PFSK-1 (cell line): ENCODE measurements at regions not wholly inside any gene's neighbourhood (a gene's known extent, or its start where the extent isn't known, plus 50 kb on each side); places are given as distances from the start of the nearest gene placed in this dataset.

Experiments
- FOXP2 ChIP-seq: optimal IDR thresholded peaks from 2 replicates; pipeline ENCODE3; 2011; ENCODE audit warnings: borderline replicate concordance, control low read depth, inconsistent platforms; ENCODE audit not compliant: insufficient read depth; ENCODE audit errors: extremely low read length, extremely low read depth
- POLR2AphosphoS5 ChIP-seq: IDR thresholded peaks from 2 replicates; pipeline ENCODE4 v1.6.1; 2012; ENCODE audit warnings: low read depth, mild to moderate bottlenecking, control low read depth, low read length, moderate library complexity
- SIN3A ChIP-seq: IDR thresholded peaks from 2 replicates; pipeline ENCODE4 v1.6.1; 2012; ENCODE audit warnings: mild to moderate bottlenecking, low read length, moderate library complexity, borderline replicate concordance; ENCODE audit not compliant: insufficient read depth
- TAF1 ChIP-seq: IDR thresholded peaks from 2 replicates; pipeline ENCODE4 v1.6.1; 2012; ENCODE audit warnings: low read length, control low read depth, borderline replicate concordance; ENCODE audit not compliant: insufficient read depth
- TF ChIP-seq, protein P1 (sequence below), 2 experiments: IDR thresholded peaks; 2 replicates each; pipeline versions ENCODE4 v1.6.1 to v1.8.0; 2011 to 2012; ENCODE audit warnings: low read depth in 2 of 2, low read length in 2 of 2, control low read depth in 1 of 2, inconsistent platforms in 1 of 2, mild to moderate bottlenecking in 1 of 2, moderate library complexity in 1 of 2; ENCODE audit not compliant: insufficient read depth in 1 of 2

DNA sequence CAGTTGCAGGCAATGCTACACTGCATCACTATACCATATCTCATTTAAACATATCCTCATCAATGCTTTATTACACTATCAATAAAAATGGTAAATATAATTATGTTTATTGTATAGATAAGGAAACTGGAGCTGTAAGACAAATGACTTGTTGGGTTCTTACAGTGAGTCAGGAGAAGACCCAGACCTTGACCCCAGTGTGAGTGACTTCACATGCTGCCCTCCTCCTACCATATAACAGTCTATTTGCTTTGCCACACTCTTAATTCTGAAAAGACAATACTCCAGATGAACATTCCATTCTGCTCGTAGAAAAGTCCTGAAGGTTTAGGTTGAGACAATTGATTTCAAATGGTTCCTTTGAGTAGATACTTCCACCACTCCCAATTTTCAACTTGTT lies 550.5 kb downstream of the PLPP3 start:
- TF ChIP-seq, protein P1, sequence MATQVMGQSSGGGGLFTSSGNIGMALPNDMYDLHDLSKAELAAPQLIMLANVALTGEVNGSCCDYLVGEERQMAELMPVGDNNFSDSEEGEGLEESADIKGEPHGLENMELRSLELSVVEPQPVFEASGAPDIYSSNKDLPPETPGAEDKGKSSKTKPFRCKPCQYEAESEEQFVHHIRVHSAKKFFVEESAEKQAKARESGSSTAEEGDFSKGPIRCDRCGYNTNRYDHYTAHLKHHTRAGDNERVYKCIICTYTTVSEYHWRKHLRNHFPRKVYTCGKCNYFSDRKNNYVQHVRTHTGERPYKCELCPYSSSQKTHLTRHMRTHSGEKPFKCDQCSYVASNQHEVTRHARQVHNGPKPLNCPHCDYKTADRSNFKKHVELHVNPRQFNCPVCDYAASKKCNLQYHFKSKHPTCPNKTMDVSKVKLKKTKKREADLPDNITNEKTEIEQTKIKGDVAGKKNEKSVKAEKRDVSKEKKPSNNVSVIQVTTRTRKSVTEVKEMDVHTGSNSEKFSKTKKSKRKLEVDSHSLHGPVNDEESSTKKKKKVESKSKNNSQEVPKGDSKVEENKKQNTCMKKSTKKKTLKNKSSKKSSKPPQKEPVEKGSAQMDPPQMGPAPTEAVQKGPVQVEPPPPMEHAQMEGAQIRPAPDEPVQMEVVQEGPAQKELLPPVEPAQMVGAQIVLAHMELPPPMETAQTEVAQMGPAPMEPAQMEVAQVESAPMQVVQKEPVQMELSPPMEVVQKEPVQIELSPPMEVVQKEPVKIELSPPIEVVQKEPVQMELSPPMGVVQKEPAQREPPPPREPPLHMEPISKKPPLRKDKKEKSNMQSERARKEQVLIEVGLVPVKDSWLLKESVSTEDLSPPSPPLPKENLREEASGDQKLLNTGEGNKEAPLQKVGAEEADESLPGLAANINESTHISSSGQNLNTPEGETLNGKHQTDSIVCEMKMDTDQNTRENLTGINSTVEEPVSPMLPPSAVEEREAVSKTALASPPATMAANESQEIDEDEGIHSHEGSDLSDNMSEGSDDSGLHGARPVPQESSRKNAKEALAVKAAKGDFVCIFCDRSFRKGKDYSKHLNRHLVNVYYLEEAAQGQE (IDR thresholded peaks at IDR 0.05; ENCODE audit: insufficient read depth in 1 of 2, low read depth in 2 of 2, low read length in 2 of 2) = no peak
- TF ChIP-seq FOXP2 (no peak), TAF1 (no peak), SIN3A (no peak), POLR2AphosphoS5 (no peak)

GRCh38 chr1:56028244-56028643 lies 551.1 kb downstream of the PLPP3 start:
- TF ChIP-seq TAF1 (no peak), POLR2AphosphoS5 (no peak), SIN3A (no peak), FOXP2 (no peak)
- TF ChIP-seq, protein P1 (IDR thresholded peaks at IDR 0.05; ENCODE audit: insufficient read depth in 1 of 2, low read depth in 2 of 2, low read length in 2 of 2) = no peak

GRCh38 chr1:56025942-56026341 lies 553.4 kb downstream of the PLPP3 start:
- TF ChIP-seq SIN3A = no peak
- TF ChIP-seq, protein P1 (IDR thresholded peaks at IDR 0.05; ENCODE audit: insufficient read depth in 1 of 2, low read depth in 2 of 2, low read length in 2 of 2) = no peak
- TF ChIP-seq POLR2AphosphoS5 = no peak
- TF ChIP-seq TAF1 = no peak
- TF ChIP-seq FOXP2 = no peak

DNA sequence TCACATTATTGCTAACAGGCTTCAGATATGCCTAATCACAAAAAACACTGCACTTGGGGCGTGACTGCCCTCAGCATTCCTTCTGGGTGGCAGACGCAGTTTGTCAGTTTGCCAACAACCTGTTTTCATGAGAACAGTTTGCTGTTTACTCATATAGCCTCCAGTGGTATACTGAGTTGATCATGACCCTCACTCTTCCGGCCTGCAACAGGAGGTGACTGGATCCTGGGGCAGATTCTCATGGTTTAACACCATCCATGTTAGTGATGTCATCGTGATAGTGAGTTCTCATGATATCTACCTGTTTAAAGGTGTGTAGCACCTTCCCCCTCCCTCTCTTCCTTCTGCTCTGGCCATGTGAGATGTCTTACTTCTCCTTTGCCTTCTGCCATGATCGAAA lies 555.2 kb downstream of the PLPP3 start:
- no peak for TF ChIP-seq POLR2AphosphoS5
- TF ChIP-seq, protein P1 (IDR thresholded peaks at IDR 0.05; ENCODE audit: insufficient read depth in 1 of 2, low read depth in 2 of 2, low read length in 2 of 2) = no peak
- TF ChIP-seq TAF1 = no peak
- no peak for TF ChIP-seq FOXP2
- TF ChIP-seq SIN3A = no peak

- TF ChIP-seq, protein P1 (IDR thresholded peaks at IDR 0.05; ENCODE audit: insufficient read depth in 1 of 2, low read depth in 2 of 2, low read length in 2 of 2) = no peak
- TF ChIP-seq FOXP2 (no peak), TAF1 (no peak), SIN3A (no peak), POLR2AphosphoS5 (no peak)
These were observed 559.4 kb downstream of the PLPP3 start for GRCh38 chr1:56019922-56020321.
